Fibroblast of lung (primary cell): ENCODE measurements at regions not wholly inside any gene's neighbourhood (a gene's known extent, or its start where the extent isn't known, plus 50 kb on each side); places are given as distances from the start of the nearest gene placed in this dataset.

Experiments
- DNase-seq, 2 donors: peaks; one replicate each; pipeline versions ENCODE4 v3.0.0 to v3.0.0-alpha.2; 2010; ENCODE audit warnings: low read depth in 2 of 2
- H2AFZ ChIP-seq: 2 replicates; pipeline ENCODE4 v1.5.1; 2012; ENCODE audit warnings: low read length, control low read depth, inconsistent platforms
- H3K27ac ChIP-seq: 2 replicates; pipeline ENCODE4 v1.5.1; 2011; ENCODE audit warnings: low read length, control low read depth; ENCODE audit not compliant: insufficient read depth
- H3K27me3 ChIP-seq: 2 replicates; pipeline ENCODE4 v1.5.1; 2011; ENCODE audit warnings: mild to moderate bottlenecking, low read length; ENCODE audit not compliant: control insufficient read depth, insufficient read depth
- H3K36me3 ChIP-seq: 2 replicates; pipeline ENCODE4 v1.5.1; 2011; ENCODE audit warnings: low read length; ENCODE audit not compliant: control insufficient read depth, insufficient read depth
- H3K4me1 ChIP-seq: 2 replicates; pipeline ENCODE4 v1.5.1; 2011; ENCODE audit warnings: low read length; ENCODE audit not compliant: control insufficient read depth, insufficient read depth; ENCODE audit errors: extremely low read depth
- H3K4me2 ChIP-seq: 2 replicates; pipeline ENCODE4 v1.5.1; 2011; ENCODE audit warnings: low read length, control low read depth; ENCODE audit not compliant: insufficient read depth; ENCODE audit errors: extremely low read depth
- H3K4me3 ChIP-seq, 4 experiments: fragments of 200-600 bp in 1 of 4; sonication (generic) in 1 of 4; replicated peaks in 1 of 4; 2 replicates each; pipeline ENCODE4 v1.5.1; 2011 to 2016; ENCODE audit warnings: low read length in 4 of 4, low read depth in 3 of 4, mild to moderate bottlenecking in 3 of 4, control low read depth in 2 of 4, inconsistent platforms in 1 of 4, mixed read lengths in 1 of 4; ENCODE audit not compliant: insufficient read depth in 1 of 4; ENCODE audit errors: control extremely low read depth in 1 of 4
- H3K79me2 ChIP-seq: 2 replicates; pipeline ENCODE4 v1.5.1; 2012; ENCODE audit warnings: mild to moderate bottlenecking, low read length, inconsistent platforms; ENCODE audit not compliant: control insufficient read depth, insufficient read depth
- H3K9ac ChIP-seq: 2 replicates; pipeline ENCODE4 v1.5.1; 2011; ENCODE audit warnings: mild to moderate bottlenecking, low read length, control low read depth; ENCODE audit not compliant: insufficient read depth
- H3K9me3 ChIP-seq: 2 replicates; pipeline ENCODE4 v1.5.1; 2012; ENCODE audit warnings: low read depth, low read length; ENCODE audit not compliant: control insufficient read depth, insufficient read depth
- H4K20me1 ChIP-seq: 2 replicates; pipeline ENCODE4 v1.5.1; 2011; ENCODE audit warnings: low read length; ENCODE audit not compliant: control insufficient read depth, insufficient read depth; ENCODE audit errors: extremely low read depth
- EZH2 ChIP-seq: IDR thresholded peaks from 2 replicates; pipeline ENCODE4 v1.5.1; 2012; ENCODE audit warnings: low read length, control low read depth, mild to moderate bottlenecking; ENCODE audit errors: missing control alignments
- TF ChIP-seq, protein P1 (sequence below), 2 donors: IDR thresholded peaks in 1 of 2; conservative IDR thresholded peaks in 1 of 2; 1 replicate in 1 of 2; 2 replicates in 1 of 2; pipeline ENCODE4 v1.5.1; 2011 to 2012; ENCODE audit warnings: low read length in 2 of 2, control low read depth in 1 of 2, inconsistent platforms in 1 of 2, low read depth in 1 of 2, mild to moderate bottlenecking in 1 of 2

DNA sequence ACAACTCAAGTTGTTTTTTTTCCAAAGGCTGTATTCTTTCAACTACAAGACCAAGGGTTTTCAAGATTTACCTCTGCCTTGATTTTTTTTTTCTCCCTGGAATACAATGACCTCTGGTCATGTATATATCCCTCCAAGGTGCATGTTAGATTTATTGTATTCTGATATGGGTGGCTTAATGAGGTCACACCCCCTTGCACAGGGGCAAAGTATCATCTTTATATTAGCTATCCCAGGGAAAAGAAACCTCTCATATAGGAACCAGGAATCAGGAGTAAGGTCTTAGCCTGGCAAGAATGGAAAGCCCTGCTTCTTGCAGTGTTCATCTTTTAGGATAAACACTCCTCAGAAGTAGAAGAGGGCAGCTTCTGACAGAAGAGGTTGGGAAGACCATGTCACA lies 516.9 kb upstream of the TENM4 start:
- TF ChIP-seq, protein P1, sequence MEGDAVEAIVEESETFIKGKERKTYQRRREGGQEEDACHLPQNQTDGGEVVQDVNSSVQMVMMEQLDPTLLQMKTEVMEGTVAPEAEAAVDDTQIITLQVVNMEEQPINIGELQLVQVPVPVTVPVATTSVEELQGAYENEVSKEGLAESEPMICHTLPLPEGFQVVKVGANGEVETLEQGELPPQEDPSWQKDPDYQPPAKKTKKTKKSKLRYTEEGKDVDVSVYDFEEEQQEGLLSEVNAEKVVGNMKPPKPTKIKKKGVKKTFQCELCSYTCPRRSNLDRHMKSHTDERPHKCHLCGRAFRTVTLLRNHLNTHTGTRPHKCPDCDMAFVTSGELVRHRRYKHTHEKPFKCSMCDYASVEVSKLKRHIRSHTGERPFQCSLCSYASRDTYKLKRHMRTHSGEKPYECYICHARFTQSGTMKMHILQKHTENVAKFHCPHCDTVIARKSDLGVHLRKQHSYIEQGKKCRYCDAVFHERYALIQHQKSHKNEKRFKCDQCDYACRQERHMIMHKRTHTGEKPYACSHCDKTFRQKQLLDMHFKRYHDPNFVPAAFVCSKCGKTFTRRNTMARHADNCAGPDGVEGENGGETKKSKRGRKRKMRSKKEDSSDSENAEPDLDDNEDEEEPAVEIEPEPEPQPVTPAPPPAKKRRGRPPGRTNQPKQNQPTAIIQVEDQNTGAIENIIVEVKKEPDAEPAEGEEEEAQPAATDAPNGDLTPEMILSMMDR (conservative IDR thresholded peaks at IDR 0.05 in 1 of 2, IDR thresholded peaks at IDR 0.05 in 1 of 2; ENCODE audit: low read depth in 1 of 2, low read length in 2 of 2): no peak
- no peak for TF ChIP-seq EZH2
- Histone ChIP-seq H3K9ac (no peak overlapping the region), H3K9me3 (no peaks in the 10 kb centered on the region), H3K27ac (no peak overlapping the region), H3K36me3 (no peaks in the 10 kb centered on the region), H2AFZ (no peak overlapping the region), H3K4me1 (no peaks in the 10 kb centered on the region), H3K4me2 (no peak overlapping the region), H3K79me2 (no peaks in the 10 kb centered on the region), H3K27me3 (no peaks in the 10 kb centered on the region), H3K4me3 (no peak overlapping the region), H4K20me1 (no peaks in the 10 kb centered on the region)
- DNase-seq: no peak

DNA sequence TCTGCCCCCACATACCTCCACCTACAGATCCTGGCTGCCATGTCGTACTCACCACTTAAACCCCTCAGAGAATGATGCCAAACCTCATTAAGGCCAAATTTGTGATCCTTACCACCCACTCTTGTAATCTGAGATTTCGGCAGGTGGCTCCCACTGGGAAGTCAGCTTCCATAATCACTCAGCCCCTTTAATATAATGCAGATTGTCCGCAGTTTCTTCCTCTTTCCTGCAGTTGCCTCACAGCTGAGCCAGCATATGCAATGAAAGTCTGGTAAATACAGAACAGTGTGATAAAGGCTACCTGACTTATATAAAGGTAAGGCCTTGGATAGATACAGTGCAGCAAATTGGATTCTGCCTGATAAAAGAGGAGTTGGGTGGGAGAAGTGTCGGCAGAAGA lies 515.2 kb upstream of the TENM4 start:
- Histone ChIP-seq H4K20me1 (no peaks in the 10 kb centered on the region), H3K9ac (no peak overlapping the region), H2AFZ (no peak overlapping the region), H3K27ac (no peak overlapping the region), H3K36me3 (no peaks in the 10 kb centered on the region), H3K79me2 (no peaks in the 10 kb centered on the region), H3K27me3 (no peaks in the 10 kb centered on the region), H3K4me3 (no peak overlapping the region), H3K4me1 (no peaks in the 10 kb centered on the region), H3K4me2 (no peak overlapping the region), H3K9me3 (no peaks in the 10 kb centered on the region)
- TF ChIP-seq, protein P1 (conservative IDR thresholded peaks at IDR 0.05 in 1 of 2, IDR thresholded peaks at IDR 0.05 in 1 of 2; ENCODE audit: low read depth in 1 of 2, low read length in 2 of 2): no peak
- no peak for TF ChIP-seq EZH2
- no peak for DNase-seq

DNA sequence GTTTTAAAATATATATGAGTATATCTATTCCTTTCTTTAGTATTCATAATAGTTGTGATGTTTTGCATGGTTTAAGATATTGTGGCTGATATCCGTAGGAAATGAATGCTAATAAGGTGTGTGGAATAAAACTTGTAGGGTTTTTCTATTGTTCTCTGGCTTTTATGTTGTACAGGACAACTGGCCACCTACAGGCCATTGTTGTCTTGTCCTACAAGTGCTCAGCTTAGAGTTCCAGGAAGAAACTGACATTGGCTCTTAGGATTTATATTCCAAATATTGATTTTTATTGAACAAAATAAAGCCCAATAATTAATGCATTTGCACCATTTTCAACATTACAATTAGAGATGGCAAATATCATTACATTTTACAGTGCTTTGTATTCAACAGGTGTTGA lies 512.8 kb upstream of the TENM4 start:
- H2AFZ ChIP-seq: no peak overlapping the region
- no peak overlapping the region for H3K27ac ChIP-seq
- TF ChIP-seq, protein P1 (conservative IDR thresholded peaks at IDR 0.05 in 1 of 2, IDR thresholded peaks at IDR 0.05 in 1 of 2; ENCODE audit: low read depth in 1 of 2, low read length in 2 of 2): no peak
- no peak for TF ChIP-seq EZH2
- H3K9ac ChIP-seq: no peak overlapping the region
- H3K9me3 ChIP-seq: no peaks in the 10 kb centered on the region
- no peaks in the 10 kb centered on the region for H3K27me3 ChIP-seq
- no peaks in the 10 kb centered on the region for H3K36me3 ChIP-seq
- no peaks in the 10 kb centered on the region for H3K4me1 ChIP-seq
- no peak for DNase-seq
- no peaks in the 10 kb centered on the region for H3K79me2 ChIP-seq
- no peaks in the 10 kb centered on the region for H4K20me1 ChIP-seq
- no peak overlapping the region for H3K4me3 ChIP-seq
- no peak overlapping the region for H3K4me2 ChIP-seq
